Fibroblast of skin of right biceps (primary cell): ENCODE measurements at regions not wholly inside any gene's neighbourhood (a gene's known extent, or its start where the extent isn't known, plus 50 kb on each side); places are given as distances from the start of the nearest gene placed in this dataset.
A peak's percentile ranks its signal among the peaks of the same experiment; 100 is the strongest.

Experiments used
- DNase-seq: peaks from one replicate; pipeline ENCODE4 v3.0.0-alpha.2; 2013

GRCh38 chr4:122309988-122310626 is 68.7 kb upstream of the ADAD1 start:
- DNase-seq, result peak; percentile 33

GRCh38 chr4:122313006-122313646 is 65.7 kb upstream of the ADAD1 start:
- DNase-seq, result no peak

GRCh38 chr4:122326908-122327307 is 51.9 kb upstream of the ADAD1 start:
- no peak for DNase-seq

GRCh38 chr4:122328893-122329292 is 49.9 kb upstream of the ADAD1 start:
- DNase-seq, result no peak
